Tibial artery (tissue), 4 donors: ENCODE measurements at regions not wholly inside any gene's neighbourhood (a gene's known extent, or its start where the extent isn't known, plus 50 kb on each side); places are given as distances from the start of the nearest gene placed in this dataset.
A peak's percentile ranks its signal among the peaks of the same experiment; 100 is the strongest.
"Not testable (repeated sequence)": the region's sequence is repeated elsewhere in the genome, so short reads cannot be mapped to it uniquely, and the experiment has no call there.

Experiments used
- DNase-seq, 2 donors: peaks; one replicate each; pipeline ENCODE4 v3.0.0-alpha.2; 2019
- H3K27ac ChIP-seq, 2 donors: fragments of 200-600 bp; sonication (generic) in 1 of 2; 1 replicate in 1 of 2; 2 replicates in 1 of 2; pipeline ENCODE4 v1.5.1; 2018 to 2019; ENCODE audit warnings: mild to moderate bottlenecking in 1 of 2
- H3K27me3 ChIP-seq, 2 donors: fragments of 200-600 bp; sonication (generic) in 1 of 2; one replicate each; pipeline versions ENCODE4 v1.5.1 to v1.6.0; 2016 to 2019
- H3K36me3 ChIP-seq, 3 donors: fragments of 200-600 bp; sonication (generic) in 2 of 3; one replicate each; pipeline ENCODE4 v1.5.1; 2016 to 2019; ENCODE audit warnings: mild to moderate bottlenecking in 2 of 3
- H3K4me1 ChIP-seq, 4 donors: fragments of 200-600 bp; sonication (generic) in 2 of 4; 1 replicate in 3 of 4; 2 replicates in 1 of 4; pipeline ENCODE4 v1.5.1; 2016 to 2019
- H3K4me3 ChIP-seq, 2 donors: fragments of 200-600 bp; sonication (generic) in 1 of 2; 1 replicate in 1 of 2; 2 replicates in 1 of 2; pipeline ENCODE4 v1.5.1; 2018 to 2019; ENCODE audit warnings: mild to moderate bottlenecking in 2 of 2
- H3K9me3 ChIP-seq, 3 donors: fragments of 200-600 bp; sonication (generic) in 1 of 3; one replicate each; pipeline ENCODE4 v1.5.1; 2016 to 2019
- CTCF ChIP-seq, 2 experiments: fragments of 200-600 bp in 1 of 2; fragments of 450-650 bp in 1 of 2; IDR thresholded peaks; one replicate each; pipeline ENCODE4 v1.5.1; 2017 to 2019; ENCODE audit warnings: antibody characterized with exemption in 2 of 2, mild to moderate bottlenecking in 1 of 2, moderate library complexity in 1 of 2
- intact Hi-C: fragments of 100-400 bp; cut with DNase I; formaldehyde crosslinking; loops from one replicate; pipeline ENCODE4 v1.15.0; 2023; ENCODE audit warnings: low total_unique reads

GRCh38 chr2:55124682-55125081 lies 74.4 kb upstream of the RTN4 start:
- H3K27ac ChIP-seq, H3K27me3 ChIP-seq, DNase-seq, H3K4me3 ChIP-seq, H3K9me3 ChIP-seq, H3K36me3 ChIP-seq, intact Hi-C loops: not testable (repeated sequence)
- peaks cover 0 to 32% (median 19%) of the 10 kb centered on the region in 4 donors for H3K4me1 ChIP-seq

- H3K4me3 ChIP-seq: no peak overlapping the region
- H3K36me3 ChIP-seq: no peaks in the 10 kb centered on the region
- H3K9me3 ChIP-seq: no peaks in the 10 kb centered on the region
- no peak for TF ChIP-seq CTCF (IDR thresholded peaks at IDR 0.05)
- intact Hi-C loops: no loop called here
- H3K4me1 ChIP-seq: peaks cover 0 to 41% (median 26%) of the 10 kb centered on the region in 4 donors
- no peak for DNase-seq
- no peak overlapping the region for H3K27ac ChIP-seq
- no peaks in the 10 kb centered on the region for H3K27me3 ChIP-seq
Measured at GRCh38 chr2:55123851-55124269, 73.6 kb upstream of the RTN4 start.

- intact Hi-C loops: no loop called here
- peak overlapping the region; percentile 83 to 85 for H3K27ac ChIP-seq
- TF ChIP-seq CTCF (IDR thresholded peaks at IDR 0.05): no peak
- H3K27me3 ChIP-seq: no peaks in the 10 kb centered on the region
- no peak overlapping the region for H3K4me3 ChIP-seq
- peaks cover 0 to 42% (median 26%) of the 10 kb centered on the region in 4 donors for H3K4me1 ChIP-seq
- DNase-seq: peak; percentile 54 to 78
- H3K36me3 ChIP-seq: no peaks in the 10 kb centered on the region
- H3K9me3 ChIP-seq: no peaks in the 10 kb centered on the region
Measured at GRCh38 chr2:55120634-55121359, 70.5 kb upstream of the RTN4 start.

- intact Hi-C loops: no loop called here
- H3K27ac ChIP-seq: peak overlapping the region; percentile 83 to 85
- H3K9me3 ChIP-seq: no peaks in the 10 kb centered on the region
- H3K4me1 ChIP-seq: peaks cover 0 to 42% (median 26%) of the 10 kb centered on the region in 4 donors
- H3K27me3 ChIP-seq: no peaks in the 10 kb centered on the region
- no peak for DNase-seq
- H3K36me3 ChIP-seq: no peaks in the 10 kb centered on the region
- TF ChIP-seq CTCF (IDR thresholded peaks at IDR 0.05): no peak
- no peak overlapping the region for H3K4me3 ChIP-seq
Measured at GRCh38 chr2:55119711-55120487, 69.6 kb upstream of the RTN4 start.

GRCh38 chr2:55118643-55119083 lies 68.4 kb upstream of the RTN4 start:
- Histone ChIP-seq H3K36me3 (no peaks in the 10 kb centered on the region), H3K27me3 (no peaks in the 10 kb centered on the region), H3K4me3 (no peak overlapping the region), H3K4me1 (peaks cover 0 to 43% (median 26%) of the 10 kb centered on the region in 4 donors), H3K27ac (peak overlapping the region; percentile 83 to 85), H3K9me3 (no peaks in the 10 kb centered on the region)
- TF ChIP-seq CTCF (IDR thresholded peaks at IDR 0.05): no peak
- no peak for DNase-seq
- intact Hi-C loops: no loop called here

DNA sequence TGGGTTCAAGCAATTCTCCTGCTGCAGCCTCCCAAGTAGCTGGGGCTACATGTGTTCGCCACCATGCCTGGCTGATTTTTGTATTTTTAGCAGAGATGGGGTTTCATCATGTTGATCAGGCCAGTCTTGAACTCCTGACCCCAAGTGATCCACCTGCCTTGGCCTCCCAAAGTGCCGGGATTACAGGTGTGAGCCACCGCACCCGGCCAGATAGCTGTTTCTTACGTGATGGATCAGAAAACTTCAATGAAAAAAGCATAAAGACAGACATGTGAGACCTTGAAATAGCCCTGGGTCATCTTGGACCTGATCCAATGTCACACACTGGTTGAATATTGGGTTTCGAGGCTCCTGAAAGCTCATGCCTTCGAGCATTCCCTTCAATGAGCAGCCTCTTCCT lies 66.7 kb upstream of the RTN4 start:
- H3K27ac ChIP-seq: no peak overlapping the region
- no peak for TF ChIP-seq CTCF (IDR thresholded peaks at IDR 0.05)
- no peak for DNase-seq
- H3K36me3 ChIP-seq: no peaks in the 10 kb centered on the region
- intact Hi-C loops: no loop called here
- H3K4me1 ChIP-seq: peaks cover 4 to 50% (median 35%) of the 10 kb centered on the region in 4 donors
- H3K27me3 ChIP-seq: no peaks in the 10 kb centered on the region
- H3K9me3 ChIP-seq: no peaks in the 10 kb centered on the region
- no peak overlapping the region for H3K4me3 ChIP-seq
